ENCODE measurements at regions not wholly inside any gene's neighbourhood (a gene's known extent, or its start where the extent isn't known, plus 50 kb on each side); places are given as distances from the start of the nearest gene placed in this dataset.

- DNase-seq (ENCODE audit: low spot score), result no peak
- no peak for FAIRE-seq
Observed at GRCh38 chr2:59151805-59152204, 910.7 kb upstream of the FANCL start.

- FAIRE-seq (no peak), DNase-seq (ENCODE audit: low spot score) (no peak)
Observed at GRCh38 chr2:59150217-59150849, 909.2 kb upstream of the FANCL start.

GRCh38 chr2:59149271-59149670 is 908.1 kb upstream of the FANCL start:
- no peak for DNase-seq (ENCODE audit: low spot score)
- no peak for FAIRE-seq

DNA sequence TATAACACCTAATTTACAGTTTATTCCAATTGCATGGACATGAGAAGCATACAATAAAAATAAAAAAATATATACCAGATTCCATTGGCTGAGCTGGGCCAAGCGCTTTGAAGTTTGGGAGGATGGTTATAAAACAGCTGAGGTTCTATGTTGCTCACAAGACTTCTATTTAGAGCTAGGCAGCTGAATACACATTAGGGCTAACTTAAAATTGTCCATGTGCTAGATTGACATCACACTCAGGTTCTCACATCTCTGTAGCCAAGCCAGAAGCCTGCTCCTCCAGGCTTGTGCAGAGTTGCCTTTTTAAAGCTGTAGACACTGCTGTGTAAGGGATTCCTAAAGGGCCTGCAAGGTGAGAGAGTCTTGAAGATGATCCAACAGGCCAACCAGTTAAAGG is 871.1 kb upstream of the FANCL start:
- no peak for DNase-seq (ENCODE audit: low spot score)
- no peak for FAIRE-seq

GRCh38 chr2:59096973-59097372 is 855.8 kb upstream of the FANCL start:
- FAIRE-seq, result no peak
- DNase-seq (ENCODE audit: low spot score), result no peak

DNA sequence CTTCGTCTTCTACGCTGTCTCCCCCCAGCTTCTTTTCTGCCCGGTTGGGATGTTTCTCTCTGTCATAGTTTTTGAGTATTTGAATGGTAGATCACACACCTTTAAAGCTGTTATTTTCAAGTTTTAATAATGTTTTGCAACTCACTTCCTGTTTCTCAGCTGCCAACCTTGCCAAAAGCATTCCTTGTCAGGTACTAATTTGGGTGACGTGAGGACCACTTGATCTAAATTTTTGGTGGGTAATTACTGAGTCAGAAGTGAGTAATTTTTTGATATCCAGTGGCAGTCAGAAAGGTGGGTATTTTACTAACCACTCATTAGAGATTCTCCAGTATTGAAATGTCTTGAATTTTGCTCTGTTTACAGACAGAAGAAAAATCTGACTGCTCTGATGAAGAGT is 852.4 kb upstream of the FANCL start:
- DNase-seq (ENCODE audit: low spot score) (no peak), FAIRE-seq (no peak)

DNA sequence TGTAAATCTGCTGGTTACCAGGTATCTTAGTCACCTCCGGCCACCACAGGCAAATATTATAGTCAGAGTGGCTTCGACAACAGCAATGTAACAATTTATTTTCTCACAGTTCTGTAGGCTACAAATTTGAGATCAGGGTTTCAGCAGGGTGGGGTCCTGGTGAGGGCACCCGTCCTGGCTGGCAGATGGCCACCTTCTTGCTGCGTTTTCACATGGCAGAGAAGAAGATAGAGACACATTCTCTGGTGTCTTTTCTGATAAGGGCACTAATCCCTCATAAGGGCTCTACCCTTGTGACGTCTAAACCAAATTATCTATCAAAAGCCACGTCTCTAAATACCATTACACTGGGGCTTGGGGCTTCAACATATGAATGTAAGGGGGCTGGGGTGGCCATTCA is 843.2 kb upstream of the FANCL start:
- DNase-seq (ENCODE audit: low spot score), result no peak
- no peak for FAIRE-seq

DNA sequence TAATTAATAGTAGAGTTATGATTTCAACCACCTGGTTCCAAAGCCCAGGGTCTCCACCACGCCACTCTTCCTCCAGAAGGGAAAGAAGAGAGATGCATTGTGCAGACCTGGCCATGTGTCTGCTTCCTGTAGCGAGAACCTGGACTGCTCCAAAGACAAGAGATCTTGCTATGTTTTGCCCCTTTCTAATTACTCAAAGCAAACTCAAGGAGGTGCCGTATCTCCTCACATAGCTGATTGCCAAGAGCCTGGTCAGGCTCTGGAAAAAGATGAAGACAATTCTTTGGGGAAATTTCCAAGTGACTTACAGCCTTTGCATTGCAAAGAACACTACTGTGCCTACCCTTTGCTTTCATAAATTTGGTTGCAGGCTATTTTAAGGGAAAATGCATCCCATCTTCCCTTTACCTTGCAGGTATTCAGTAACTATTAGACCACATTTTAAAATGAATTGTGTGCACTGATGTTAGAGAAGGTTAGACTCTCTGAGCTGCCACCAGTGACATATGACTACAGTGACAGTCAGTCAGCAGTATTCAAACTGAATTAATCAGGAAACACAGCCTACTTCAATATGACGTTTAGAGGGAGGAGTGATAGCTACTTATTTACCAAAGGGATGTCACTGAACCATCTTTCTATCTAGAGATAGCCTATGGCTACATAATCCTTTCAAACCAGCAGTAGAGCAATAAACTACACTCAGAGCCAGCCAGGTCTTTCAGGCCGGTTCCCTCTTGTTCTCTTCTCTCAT is 842.1 kb upstream of the FANCL start:
- FAIRE-seq, result no peak

DNA sequence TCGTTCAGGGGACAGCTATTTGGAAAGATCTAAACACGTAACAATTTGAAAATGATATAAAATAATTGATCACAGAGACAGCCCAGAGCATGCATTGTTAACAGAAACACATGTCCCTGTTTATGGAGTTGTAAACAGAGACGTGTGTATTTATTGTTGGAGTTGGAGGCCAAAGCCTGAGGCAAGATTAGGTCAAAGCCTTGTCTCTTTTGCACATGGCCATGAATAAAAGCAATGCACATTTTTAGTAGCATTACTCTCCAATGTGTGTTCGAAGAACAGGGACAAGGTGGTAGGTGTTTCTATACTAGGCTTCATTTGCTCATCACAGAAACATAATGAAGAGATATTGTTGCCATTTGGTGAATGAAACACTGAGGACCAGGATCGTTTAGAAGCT is 841.5 kb upstream of the FANCL start:
- FAIRE-seq (no peak), DNase-seq (ENCODE audit: low spot score) (no peak)

More for the DNA sequence above, 842.1 kb upstream of the FANCL start:
- DNase-seq (ENCODE audit: low spot score), result no peak

GRCh38 chr2:59080451-59081181 is 839.5 kb upstream of the FANCL start:
- DNase-seq (ENCODE audit: low spot score) (no peak), FAIRE-seq (no peak)

- DNase-seq (ENCODE audit: low spot score) (no peak), FAIRE-seq (no peak)
Observed at GRCh38 chr2:59077981-59078531, 836.9 kb upstream of the FANCL start.

DNA sequence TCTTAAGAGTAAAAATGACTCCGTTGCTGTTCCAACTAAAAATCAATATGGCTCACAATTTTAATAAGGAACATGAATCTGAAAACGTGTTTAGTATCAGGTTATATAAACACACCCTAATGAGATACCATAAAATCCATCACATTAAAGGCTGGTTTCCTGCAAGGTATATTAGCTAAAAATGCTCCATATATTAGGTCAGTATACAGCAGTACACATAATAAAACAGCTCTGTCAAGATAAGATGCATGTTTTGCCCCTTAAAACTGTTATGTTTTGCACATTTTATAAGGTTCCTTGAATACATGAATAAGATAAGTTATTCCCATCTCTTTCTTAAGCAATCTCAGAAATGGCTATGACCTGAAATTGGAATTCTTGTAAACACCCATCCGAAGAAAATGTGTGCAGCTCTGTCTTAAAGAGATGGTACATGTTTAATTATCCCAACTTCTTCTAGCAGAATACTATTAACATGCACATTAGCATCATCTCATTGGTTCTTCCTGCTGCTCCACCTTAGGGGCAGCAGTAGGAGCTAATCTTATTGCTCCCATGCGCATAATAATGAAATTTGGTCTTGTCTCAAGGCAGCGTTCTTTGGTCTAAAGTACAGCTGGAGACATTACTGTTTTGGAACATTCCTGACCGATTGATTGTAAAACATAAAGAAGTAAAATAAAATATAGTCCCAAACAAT is 836.1 kb upstream of the FANCL start:
- FAIRE-seq (no peak), DNase-seq (ENCODE audit: low spot score) (no peak)

- DNase-seq (ENCODE audit: low spot score) (no peak), FAIRE-seq (no peak)
Observed at GRCh38 chr2:59076079-59076619, 835.0 kb upstream of the FANCL start.

DNA sequence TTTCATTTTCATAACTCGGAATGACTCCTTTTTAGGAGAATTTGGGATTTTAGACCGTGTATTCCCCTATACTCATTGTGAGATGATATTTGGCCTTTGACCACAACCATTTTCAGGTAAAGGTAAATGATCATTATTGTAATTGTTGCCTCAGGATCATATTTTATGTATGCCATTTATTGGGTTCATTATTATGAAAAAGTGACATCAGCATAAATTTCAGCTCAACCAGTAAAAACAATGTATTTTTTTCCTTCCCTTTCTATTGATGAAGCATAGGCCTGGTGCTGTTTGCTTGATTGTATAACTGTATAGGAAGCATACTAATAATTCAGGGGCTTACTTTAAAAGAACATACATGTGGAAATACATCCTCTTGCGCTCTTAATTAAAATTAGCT is 832.9 kb upstream of the FANCL start:
- no peak for DNase-seq (ENCODE audit: low spot score)
- no peak for FAIRE-seq

- no peak for DNase-seq (ENCODE audit: low spot score)
- no peak for FAIRE-seq
Observed at GRCh38 chr2:59073286-59073685, 832.2 kb upstream of the FANCL start.

- DNase-seq (ENCODE audit: low spot score) (no peak), FAIRE-seq (no peak)
Observed at GRCh38 chr2:59068255-59068654, 827.1 kb upstream of the FANCL start.

GRCh38 chr2:59066787-59067399 is 825.8 kb upstream of the FANCL start:
- DNase-seq (ENCODE audit: low spot score) (no peak), FAIRE-seq (no peak)

- DNase-seq (ENCODE audit: low spot score) (no peak), FAIRE-seq (no peak)
Observed at GRCh38 chr2:59047373-59047995, 806.4 kb upstream of the FANCL start.

DNA sequence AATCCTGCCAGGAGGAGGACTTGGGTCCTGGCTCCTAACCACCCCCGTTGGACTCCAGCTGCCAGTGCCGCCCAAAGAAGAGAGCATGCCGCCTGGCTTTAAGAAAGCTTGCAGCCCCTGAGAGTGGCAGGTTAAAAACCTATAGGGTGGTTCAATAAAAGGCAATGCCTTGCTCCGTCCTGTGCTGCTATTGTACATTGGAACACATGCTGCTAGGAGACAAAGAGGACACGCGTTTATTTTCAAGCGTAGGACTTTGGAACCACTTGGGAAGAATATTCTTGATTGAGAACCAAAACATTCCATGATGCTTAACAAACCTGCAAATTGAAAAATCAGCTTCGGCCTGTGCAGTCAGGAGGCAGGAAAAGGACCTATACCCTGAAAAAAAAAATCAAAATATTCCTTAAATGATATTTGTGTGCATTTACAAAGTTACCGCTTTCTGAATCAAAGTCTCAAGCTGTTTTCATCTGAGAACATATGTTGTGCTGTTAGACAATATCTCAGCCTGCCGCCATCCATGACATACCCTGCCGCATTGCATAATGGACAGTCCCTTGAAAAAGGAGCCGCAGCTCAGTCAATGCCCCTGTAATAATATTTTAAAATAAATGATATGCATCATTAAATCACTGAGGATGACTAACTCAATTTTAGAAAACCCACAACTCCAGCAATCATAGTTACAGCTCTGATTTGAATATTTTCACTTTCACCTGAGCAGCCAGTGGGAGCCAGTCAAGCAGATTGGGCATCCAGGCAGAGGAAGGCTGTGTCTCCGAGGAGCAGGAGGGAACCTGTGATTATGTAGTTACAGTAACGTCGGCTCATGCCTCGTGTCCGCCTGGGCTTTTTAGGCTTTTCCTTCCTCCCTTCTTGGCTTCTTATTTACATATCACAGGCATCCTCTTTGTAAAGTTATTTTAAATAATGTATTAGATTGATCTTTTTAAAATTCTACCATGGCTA is 805.6 kb upstream of the FANCL start:
- DNase-seq (ENCODE audit: low spot score), result no peak
- FAIRE-seq, result no peak
